Endothelial cell of umbilical vein (primary cell): ENCODE measurements at regions not wholly inside any gene's neighbourhood (a gene's known extent, or its start where the extent isn't known, plus 50 kb on each side); places are given as distances from the start of the nearest gene placed in this dataset.

Experiments
- BruUV-seq: library from RNA; stranded (reverse); fragments of 400-500 nt; replicated peaks from 2 replicates; lab custom pipeline; 2021; lab: Mats Ljungman, UMichigan
- CTCF ChIA-PET: fragments of 300-600, 350-600 bp; sonication (Branson Sonifier 250); formaldehyde crosslinking; loops from one replicate; lab custom pipeline; 2021; ENCODE audit warnings: antibody characterized with exemption, inconsistent platforms; lab: Charles Lee
- POLR2A ChIA-PET: fragments of 300-600, 350-600 bp; sonication (Branson Sonifier 250); formaldehyde crosslinking; loops from one replicate; lab custom pipeline; 2021; ENCODE audit warnings: antibody characterized with exemption, inconsistent platforms; lab: Charles Lee
- DNase-seq: peaks from one replicate; pipeline ENCODE4 v3.0.0-alpha.2; 2011; ENCODE audit warnings: low read depth, low spot score
- FAIRE-seq: peaks from 2 replicates; lab custom pipeline; 2011; peaks lifted over from hg19 to GRCh38; lab: Jason Lieb, UNC
- H2AFZ ChIP-seq: 2 replicates; pipeline ENCODE4 v1.6.0; 2012; ENCODE audit warnings: low read depth, low read length, control low read depth, inconsistent platforms
- H3K27ac ChIP-seq: 2 replicates; pipeline ENCODE4 v1.5.1; 2011; ENCODE audit warnings: low read depth, mild to moderate bottlenecking, control low read depth, low read length, moderate library complexity; ENCODE audit not compliant: insufficient read depth
- H3K27me3 ChIP-seq, 2 experiments: 2 replicates each; pipeline versions ENCODE4 v1.6.0 to v1.6.1; 2011; ENCODE audit warnings: low read length in 2 of 2, mixed read lengths in 1 of 2; ENCODE audit not compliant: control insufficient read depth in 2 of 2, insufficient read depth in 2 of 2
- H3K36me3 ChIP-seq, 2 experiments: 2 replicates in 1 of 2; 3 replicates in 1 of 2; pipeline ENCODE4 v1.5.1; 2011; ENCODE audit warnings: low read length in 2 of 2, mild to moderate bottlenecking in 1 of 2, moderate library complexity in 1 of 2; ENCODE audit not compliant: control insufficient read depth in 2 of 2, insufficient read depth in 2 of 2; ENCODE audit errors: extremely low read depth in 1 of 2
- H3K4me1 ChIP-seq: 3 replicates; pipeline ENCODE4 v1.5.1; 2011; ENCODE audit warnings: mild to moderate bottlenecking, low read length; ENCODE audit not compliant: control insufficient read depth, insufficient read depth; ENCODE audit errors: extremely low read depth
- H3K4me2 ChIP-seq: 2 replicates; pipeline ENCODE4 v1.6.1; 2011; ENCODE audit warnings: low read length, control low read depth, mixed read lengths; ENCODE audit not compliant: insufficient read depth
- H3K4me3 ChIP-seq, 3 experiments: fragments of 200-600 bp in 1 of 3; sonication (generic), shearing (Covaris generic) in 1 of 3; replicated peaks in 1 of 3; 2 replicates each; pipeline ENCODE4 v1.5.1; 2011 to 2016; ENCODE audit warnings: control low read depth in 3 of 3, low read length in 3 of 3, mild to moderate bottlenecking in 2 of 3, inconsistent platforms in 1 of 3, low read depth in 1 of 3, moderate library complexity in 1 of 3; ENCODE audit not compliant: insufficient read depth in 1 of 3
- H3K79me2 ChIP-seq: 2 replicates; pipeline ENCODE4 v1.6.0; 2012; ENCODE audit warnings: low read length, inconsistent platforms; ENCODE audit not compliant: control insufficient read depth, insufficient read depth
- H3K9ac ChIP-seq: replicated peaks from 2 replicates; pipeline ENCODE3; 2011; ENCODE audit warnings: low read length, control low read depth; ENCODE audit not compliant: insufficient read depth; ENCODE audit errors: extremely low read depth
- H3K9me1 ChIP-seq: replicated peaks from 3 replicates; pipeline ENCODE4 v1.6.0; 2011; ENCODE audit warnings: mild to moderate bottlenecking, low read length; ENCODE audit not compliant: control insufficient read depth, insufficient read depth; ENCODE audit errors: extremely low read depth
- H3K9me3 ChIP-seq: replicated peaks from 2 replicates; pipeline ENCODE4 v1.5.1; 2012; ENCODE audit warnings: low read length, inconsistent platforms; ENCODE audit not compliant: control insufficient read depth, insufficient read depth
- H4K20me1 ChIP-seq: replicated peaks from 2 replicates; pipeline ENCODE3; 2011; ENCODE audit warnings: mild to moderate bottlenecking, low read length; ENCODE audit not compliant: control insufficient read depth, insufficient read depth; ENCODE audit errors: extremely low read depth
- CTCF ChIP-seq, 2 donors: IDR thresholded peaks; 1 replicate in 1 of 2; 2 replicates in 1 of 2; pipeline ENCODE4 v1.5.1; 2011; ENCODE audit warnings: low read length in 2 of 2, mild to moderate bottlenecking in 2 of 2, moderate library complexity in 2 of 2, control low read depth in 1 of 2, inconsistent platforms in 1 of 2, low read depth in 1 of 2; ENCODE audit not compliant: insufficient read depth in 1 of 2; ENCODE audit errors: extremely low read depth in 1 of 2
- EZH2 ChIP-seq: IDR thresholded peaks from 2 replicates; pipeline ENCODE4 v1.6.1; 2012; ENCODE audit warnings: borderline replicate concordance, low read depth, mild to moderate bottlenecking, moderate library complexity, low read length, inconsistent platforms; ENCODE audit not compliant: severe bottlenecking
- FOS ChIP-seq: IDR thresholded peaks from 2 replicates; pipeline ENCODE4 v1.6.1; 2011; ENCODE audit warnings: mild to moderate bottlenecking, low read length, moderate library complexity, borderline replicate concordance; ENCODE audit not compliant: insufficient read depth
- GATA2 ChIP-seq: IDR thresholded peaks from 2 replicates; pipeline ENCODE4 v1.7.0; 2011; ENCODE audit warnings: low read depth, mild to moderate bottlenecking, moderate library complexity, mixed read lengths, low read length; ENCODE audit not compliant: insufficient read length, insufficient read depth
- JUN ChIP-seq: IDR thresholded peaks from 2 replicates; pipeline ENCODE4 v1.6.1; 2011; ENCODE audit warnings: borderline replicate concordance, low read depth; ENCODE audit not compliant: insufficient read length, insufficient read depth
- MAX ChIP-seq: IDR thresholded peaks from 2 replicates; pipeline ENCODE4 v1.6.1; 2011; ENCODE audit not compliant: insufficient read depth, insufficient read length
- MYC ChIP-seq: IDR thresholded peaks from one replicate; pipeline ENCODE4 v1.6.1; 2011; ENCODE audit warnings: mild to moderate bottlenecking, low read depth, low read length
- POLR2A ChIP-seq: IDR thresholded peaks from 2 replicates; pipeline ENCODE4 v1.6.1; 2012; ENCODE audit warnings: low read depth, mild to moderate bottlenecking, control low read depth, low read length
- POLR2AphosphoS5 ChIP-seq: IDR thresholded peaks from 2 replicates; pipeline ENCODE4 v1.6.1; 2012; ENCODE audit warnings: low read depth, mild to moderate bottlenecking, control low read depth, low read length, moderate library complexity; ENCODE audit not compliant: insufficient read depth
- dilution Hi-C: fragments of 300-500 bp; cut with MboI; formaldehyde crosslinking; loops from one replicate; pipeline ENCODE4 v1.15.0; 2019; ENCODE audit warnings: low sequenced_read_pairs; ENCODE audit not compliant: extremely low pct_ligation_motif_present
- intact Hi-C: fragments of 100-400 bp; cut with micrococcal nuclease; formaldehyde crosslinking; loops from one replicate; pipeline ENCODE4 v1.10.0; 2022

GRCh38 chr22:49201046-49201970 lies 626.4 kb downstream of the BRD1 start:
- Histone ChIP-seq H2AFZ (no peak overlapping the region), H3K79me2 (no peaks in the 10 kb centered on the region), H3K9ac (no peak overlapping the region), H3K36me3 (no peaks in the 10 kb centered on the region), H3K27me3 (no peaks in the 10 kb centered on the region), H3K9me3 (peaks cover 10% of the 10 kb centered on the region), H3K4me2 (no peak overlapping the region), H3K9me1 (no peaks in the 10 kb centered on the region), H4K20me1 (no peaks in the 10 kb centered on the region), H3K27ac (no peak overlapping the region), H3K4me3 (no peak overlapping the region), H3K4me1 (no peaks in the 10 kb centered on the region)
- POLR2A ChIA-PET: no interaction called here
- dilution Hi-C loops (no loop called here), intact Hi-C loops (no loop called here)
- BruUV-seq: no TSS peak
- CTCF ChIA-PET: no interaction called here
- FAIRE-seq (no peak), DNase-seq (no peak)
- TF ChIP-seq FOS (no peak), MAX (no peak)

DNA sequence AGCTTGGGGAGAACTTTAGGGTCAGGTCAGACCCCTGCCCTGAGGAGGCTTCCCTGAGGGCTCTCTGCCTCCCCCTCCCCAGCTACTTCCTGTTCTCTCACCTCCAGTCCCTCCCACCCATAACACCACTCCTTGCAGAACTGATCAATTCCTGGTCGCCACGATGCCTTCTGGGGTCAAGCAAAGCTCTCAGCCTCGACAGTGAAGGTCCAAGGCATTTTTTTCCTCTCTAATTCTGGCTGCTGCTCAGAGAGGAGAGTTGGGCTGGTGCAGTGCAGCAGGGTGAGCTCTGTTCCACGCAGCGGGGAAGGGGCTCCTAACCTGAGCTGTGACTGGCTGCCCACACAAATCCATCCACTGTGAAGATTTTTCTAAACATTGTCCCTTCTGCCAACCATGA lies 628.4 kb downstream of the BRD1 start:
- dilution Hi-C loops (no loop called here), intact Hi-C loops (no loop called here)
- H3K36me3 ChIP-seq: no peaks in the 10 kb centered on the region
- H3K27me3 ChIP-seq: no peaks in the 10 kb centered on the region
- no peak overlapping the region for H3K4me3 ChIP-seq
- no peaks in the 10 kb centered on the region for H3K4me1 ChIP-seq
- H3K9me3 ChIP-seq: peaks cover 7% of the 10 kb centered on the region
- no peak overlapping the region for H3K4me2 ChIP-seq
- DNase-seq (no peak), FAIRE-seq (no peak)
- no TSS peak for BruUV-seq
- H2AFZ ChIP-seq: no peak overlapping the region
- ChIA-PET POLR2A (no interaction called here), CTCF (no interaction called here)
- H3K9me1 ChIP-seq: no peaks in the 10 kb centered on the region
- no peak overlapping the region for H3K27ac ChIP-seq
- H3K9ac ChIP-seq: no peak overlapping the region
- H4K20me1 ChIP-seq: no peaks in the 10 kb centered on the region
- no peak for TF ChIP-seq MAX
- no peak for TF ChIP-seq GATA2
- no peak for TF ChIP-seq POLR2A
- TF ChIP-seq EZH2: no peak
- no peak for TF ChIP-seq JUN
- TF ChIP-seq FOS: no peak
- no peak for TF ChIP-seq MYC
- no peak for TF ChIP-seq POLR2AphosphoS5
- TF ChIP-seq CTCF (IDR thresholded peaks at IDR 0.05; ENCODE audit: extremely low read depth in 1 of 2, insufficient read depth in 1 of 2, low read depth in 1 of 2, low read length in 2 of 2): no peak
- no peaks in the 10 kb centered on the region for H3K79me2 ChIP-seq
